GM19328 (cell line): ENCODE measurements at regions not wholly inside any gene's neighbourhood (a gene's known extent, or its start where the extent isn't known, plus 50 kb on each side); places are given as distances from the start of the nearest gene placed in this dataset.

Experiments used
- ATAC-seq: cut with Tn5 transposase; IDR thresholded peaks from one replicate; pipeline ENCODE4 v1.9.1; 2021; ENCODE audit warnings: mild to moderate bottlenecking, moderate library complexity; ENCODE audit not compliant: unreplicated experiment

- no peak for ATAC-seq
These were observed 241.5 kb upstream of the SP8 start for GRCh38 chr7:21028186-21028585.

DNA sequence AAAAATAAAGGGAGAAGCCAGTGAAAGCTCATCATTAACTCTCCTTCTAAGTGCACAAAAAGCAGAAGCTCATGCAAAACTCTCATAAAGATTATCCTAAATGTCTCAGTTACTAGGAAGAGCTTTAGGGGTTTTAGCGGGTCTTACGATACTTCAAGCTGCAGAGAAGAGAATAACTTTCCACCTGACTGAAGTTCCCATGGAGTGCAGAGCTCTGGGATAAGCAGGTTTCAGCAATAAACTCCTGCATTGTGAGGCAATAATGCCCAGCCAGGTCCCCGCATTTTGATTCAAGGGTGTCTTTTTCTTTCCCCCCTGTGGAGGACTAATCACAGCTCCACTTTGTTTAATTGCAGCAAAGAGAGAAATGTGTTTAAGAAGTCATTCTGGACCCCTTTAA is 241.9 kb upstream of the SP8 start:
- no peak for ATAC-seq

- ATAC-seq, result no peak
These were observed 242.3 kb upstream of the SP8 start for GRCh38 chr7:21029006-21029405.

- no peak for ATAC-seq
These were observed 243.7 kb upstream of the SP8 start for GRCh38 chr7:21030237-21030871.

DNA sequence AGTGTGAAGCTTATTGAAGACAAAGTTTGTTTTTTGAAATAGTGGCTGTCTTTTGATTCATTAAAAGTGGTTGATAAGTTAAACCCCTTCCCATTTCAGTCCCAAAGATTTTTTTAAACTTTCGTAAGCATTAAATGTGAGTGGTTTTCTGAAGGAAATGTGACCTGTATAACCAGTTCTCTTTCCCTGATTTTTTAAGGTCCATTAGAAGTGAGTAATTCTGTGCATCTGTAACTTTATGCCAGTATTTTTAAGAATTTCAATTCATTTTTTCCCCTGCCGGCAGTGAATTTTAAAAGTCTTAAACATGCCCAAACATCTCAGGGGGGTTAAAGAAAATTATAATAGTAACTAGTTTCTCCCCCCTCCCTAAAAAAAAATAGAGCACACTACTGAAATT is 254.6 kb upstream of the SP8 start:
- ATAC-seq, result no peak

DNA sequence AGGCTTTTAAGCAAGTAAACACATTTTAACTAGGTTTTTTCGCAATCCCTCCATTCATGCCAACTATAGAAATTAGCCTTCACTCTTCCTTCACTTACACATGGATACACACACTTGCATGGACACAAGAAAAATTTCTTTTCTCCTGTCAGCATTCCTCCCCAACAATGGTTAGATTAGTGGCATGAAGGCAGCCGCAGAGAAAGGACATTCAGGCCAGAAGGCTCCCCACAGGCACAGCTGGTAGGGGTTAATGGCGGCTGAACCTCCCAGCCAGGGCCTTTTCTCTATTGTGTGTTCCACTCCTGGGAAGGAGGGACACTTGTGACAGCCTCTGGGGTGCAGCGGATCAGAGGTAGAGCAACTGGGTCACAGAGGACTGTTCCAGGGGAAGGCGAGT is 255.0 kb upstream of the SP8 start:
- no peak for ATAC-seq

DNA sequence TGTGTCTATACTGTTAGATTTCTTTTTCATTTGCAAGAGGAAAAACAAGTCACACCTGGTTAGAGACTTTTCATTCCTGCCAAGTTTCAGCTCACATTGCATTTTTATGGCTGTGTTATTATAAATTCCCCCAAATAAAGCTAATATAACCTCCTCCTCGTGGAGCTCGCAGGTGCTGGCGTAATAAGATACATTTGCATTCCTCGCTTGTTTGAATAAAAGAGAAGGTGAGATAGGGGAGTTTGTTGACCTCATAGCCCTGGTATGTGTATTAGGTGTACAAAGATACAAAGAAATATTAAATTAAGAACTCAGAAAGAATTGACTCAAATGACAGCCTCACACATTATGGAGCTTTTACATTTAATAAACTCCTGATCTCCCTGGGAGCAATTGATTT is 257.7 kb upstream of the SP8 start:
- ATAC-seq, result no peak

DNA sequence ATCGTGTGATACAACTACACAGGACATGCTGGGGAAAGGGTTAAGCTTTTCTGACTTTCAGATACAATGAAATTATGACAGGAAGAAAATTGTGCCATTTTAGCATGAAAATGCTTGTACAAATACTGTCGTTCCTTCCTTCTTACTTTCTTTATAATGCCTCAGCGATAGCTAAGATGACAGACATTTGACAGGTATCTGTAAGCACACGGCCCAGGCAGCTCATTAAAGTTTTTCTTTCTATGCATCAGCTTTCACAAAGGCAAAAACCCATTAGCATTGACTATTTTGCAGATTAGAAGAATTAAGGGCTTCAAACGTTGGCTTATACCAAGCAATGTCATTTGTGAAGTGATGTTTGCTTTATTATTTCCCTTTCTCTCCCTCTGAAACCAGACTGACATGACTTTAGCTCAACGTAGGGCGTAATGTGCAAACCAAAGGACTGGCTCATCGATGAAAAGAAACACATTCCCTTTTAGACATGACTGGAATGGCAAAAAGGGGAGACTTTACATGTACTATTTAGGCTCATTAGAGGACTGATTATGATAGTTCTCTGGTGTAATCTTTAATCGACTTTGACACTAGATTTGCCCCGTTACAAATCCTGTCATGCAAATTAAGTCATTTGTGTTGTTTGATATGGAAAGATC is 258.4 kb upstream of the SP8 start:
- ATAC-seq, result no peak

DNA sequence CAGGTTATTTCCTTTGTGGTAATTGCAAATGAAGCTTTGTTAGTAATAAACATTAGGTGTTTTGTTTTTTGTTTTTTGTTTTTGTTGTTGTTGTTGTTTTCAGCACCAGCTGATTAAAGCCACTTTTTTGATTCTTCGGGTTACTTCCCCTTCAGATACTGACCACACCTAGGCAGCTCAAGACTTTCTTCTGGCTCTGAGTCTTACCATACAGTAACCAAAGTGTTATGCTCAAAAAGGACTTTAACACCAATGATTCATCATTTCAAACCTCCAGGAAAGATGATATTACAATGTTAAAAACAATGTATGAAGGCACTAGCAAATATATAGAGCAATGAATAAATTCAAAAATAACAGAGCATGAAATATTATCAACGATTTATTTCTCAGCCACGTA is 265.2 kb upstream of the SP8 start:
- no peak for ATAC-seq

DNA sequence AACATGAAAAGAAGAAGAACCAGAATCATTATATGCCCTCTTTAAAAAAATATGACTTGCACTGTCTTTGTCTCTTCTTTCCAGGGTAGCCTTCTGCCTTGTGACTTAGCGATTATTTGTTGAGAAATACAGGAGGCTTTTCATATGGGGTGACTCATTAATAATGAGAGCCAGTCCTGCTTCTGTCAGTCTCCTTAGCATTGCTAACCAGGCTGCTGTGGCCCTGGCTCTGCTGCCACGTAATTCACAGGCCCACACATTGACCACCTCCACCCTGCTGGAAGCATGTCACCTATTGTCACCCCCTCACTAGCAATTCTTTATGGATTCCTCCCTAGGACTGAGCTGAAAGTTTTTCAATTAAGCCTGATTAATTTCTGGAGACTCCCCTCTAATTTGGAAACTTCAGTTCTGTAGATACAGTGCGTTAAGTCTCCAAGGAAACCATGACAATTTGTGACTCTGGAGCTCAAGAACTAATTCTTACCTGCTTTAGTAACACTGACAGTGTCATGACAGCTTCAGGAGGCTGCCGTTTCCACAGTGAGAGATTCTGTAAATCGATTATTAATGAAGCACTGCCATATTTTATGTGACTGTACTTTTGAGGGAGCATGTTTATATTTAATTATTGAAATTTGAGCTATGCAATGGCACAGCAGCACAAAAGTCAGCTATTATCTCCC is 267.9 kb upstream of the SP8 start:
- no peak for ATAC-seq

DNA sequence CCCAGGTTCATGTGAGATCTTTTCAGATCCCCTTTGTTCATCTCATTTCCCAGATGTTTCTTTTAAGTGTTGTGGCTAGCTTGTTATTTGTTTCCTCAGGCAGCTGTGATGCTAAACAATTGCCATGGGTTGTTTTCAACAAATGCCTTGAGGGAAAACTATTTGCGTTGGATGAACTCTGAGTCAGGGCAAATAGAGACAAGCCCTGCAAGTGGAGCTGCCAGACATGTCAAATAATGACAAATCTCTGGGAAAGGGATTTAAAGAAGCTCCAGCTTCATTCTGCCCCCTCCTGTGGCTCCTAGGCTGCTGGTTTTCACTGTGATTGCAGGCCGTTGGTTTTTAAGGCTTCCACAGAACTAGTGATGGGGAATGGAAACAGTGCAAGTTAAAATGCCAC is 272.4 kb upstream of the SP8 start:
- ATAC-seq, result no peak

DNA sequence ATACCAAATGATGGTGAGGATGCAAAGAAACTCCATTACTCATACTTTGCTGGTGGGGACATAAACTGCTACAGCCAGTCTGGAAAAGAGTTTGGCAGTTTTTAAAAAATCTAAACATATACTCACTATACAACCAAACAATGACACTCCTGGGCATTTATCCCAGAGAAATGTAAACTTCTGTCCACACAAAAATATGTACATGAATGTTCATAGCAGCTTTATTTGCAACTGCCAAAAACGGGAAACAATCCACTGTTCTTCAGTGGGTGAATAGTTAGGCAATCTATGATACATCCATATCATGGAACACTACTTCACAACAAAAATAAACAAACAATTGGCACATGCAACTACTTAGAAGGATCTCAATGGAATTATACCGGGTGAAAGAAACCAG is 276.4 kb upstream of the SP8 start:
- no peak for ATAC-seq

- ATAC-seq, result no peak
These were observed 278.3 kb upstream of the SP8 start for GRCh38 chr7:21064698-21065648.

GRCh38 chr7:21066221-21066620 is 279.5 kb upstream of the SP8 start:
- no peak for ATAC-seq

GRCh38 chr7:21067216-21067615 is 280.5 kb upstream of the SP8 start:
- ATAC-seq, result no peak

DNA sequence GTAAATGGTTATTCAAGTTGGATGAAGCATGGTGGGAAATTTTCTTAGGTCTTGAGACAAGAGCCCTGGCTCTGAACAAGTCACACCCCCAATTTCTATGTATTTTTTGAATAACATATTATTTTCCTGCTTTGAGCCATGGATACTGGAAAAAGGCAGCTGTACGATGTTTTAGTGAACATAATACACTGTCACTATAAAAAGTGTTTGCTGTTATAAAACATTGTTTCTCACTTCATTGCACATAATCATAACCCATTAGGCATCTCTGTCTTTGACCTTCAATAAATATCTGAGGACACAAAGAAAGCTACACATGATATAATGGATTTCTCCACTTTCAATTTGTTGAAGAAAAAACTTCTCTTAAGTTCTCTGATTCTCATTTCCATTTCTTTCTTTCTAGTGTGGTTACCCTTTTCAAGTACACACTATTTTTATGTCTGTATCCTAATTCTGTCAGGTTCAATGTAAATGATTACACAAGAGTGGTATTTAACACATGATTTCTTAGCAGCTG is 283.9 kb upstream of the SP8 start:
- ATAC-seq, result no peak

DNA sequence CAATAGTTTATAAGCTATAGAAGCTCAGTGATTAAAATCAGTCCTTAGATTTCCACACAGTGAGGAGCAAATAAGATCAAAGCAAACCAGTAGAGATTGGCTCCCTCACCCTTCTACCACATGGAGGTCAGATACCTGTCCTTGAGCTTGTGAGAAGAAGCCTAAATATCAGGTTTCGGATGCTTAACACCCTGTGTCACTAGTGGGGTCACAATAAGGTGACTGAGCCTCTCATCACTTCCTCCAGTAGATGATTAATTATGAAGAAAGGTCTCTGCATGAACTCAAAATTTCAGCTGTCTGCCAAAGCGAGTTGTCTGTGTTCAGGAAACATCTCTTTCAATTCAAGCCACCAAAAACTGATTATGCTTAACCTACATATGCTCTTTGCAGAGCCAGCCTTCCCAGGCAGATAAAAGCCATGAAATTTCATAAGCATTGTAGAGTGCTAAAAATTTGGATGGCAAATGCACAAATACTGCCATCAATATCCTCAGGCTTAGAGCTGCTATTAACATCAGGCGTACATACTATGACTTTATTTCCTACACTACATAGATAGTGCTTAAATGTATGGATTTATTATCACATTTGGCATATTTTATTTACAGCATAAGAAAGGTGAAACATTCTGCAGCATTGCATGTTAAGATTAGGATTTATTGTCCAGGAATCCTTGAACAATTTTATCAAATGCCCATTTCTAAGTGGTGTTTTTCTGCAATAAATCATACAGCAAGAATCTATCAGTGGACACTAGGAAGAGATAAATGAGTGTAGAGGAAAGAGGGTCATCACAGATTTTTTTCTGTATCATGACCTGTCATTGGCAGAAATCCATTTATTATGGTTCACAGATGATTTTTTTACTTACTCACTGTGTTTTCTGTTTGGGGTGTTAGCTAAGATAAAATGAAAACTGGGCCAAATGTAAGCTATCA is 285.1 kb upstream of the SP8 start:
- ATAC-seq, result no peak

DNA sequence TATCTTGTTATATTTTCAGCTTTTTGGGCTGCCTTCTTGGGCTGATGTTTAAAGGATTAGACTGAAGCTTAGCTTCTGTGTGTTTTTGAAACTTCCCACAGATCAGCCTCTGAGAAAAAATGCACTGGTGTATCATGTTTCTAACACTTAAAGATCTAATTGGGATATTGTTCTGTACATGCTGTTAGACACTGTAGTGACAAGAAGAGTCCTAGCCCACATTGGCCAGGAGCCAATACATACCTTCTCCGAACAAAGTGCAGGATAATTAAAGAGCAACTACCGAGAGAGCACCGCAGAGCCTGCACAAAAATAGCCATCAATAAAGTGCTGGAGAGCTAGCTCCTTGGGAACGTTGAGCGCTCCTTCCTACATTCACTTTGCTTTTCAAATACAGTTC is 289.4 kb upstream of the SP8 start:
- ATAC-seq, result no peak

DNA sequence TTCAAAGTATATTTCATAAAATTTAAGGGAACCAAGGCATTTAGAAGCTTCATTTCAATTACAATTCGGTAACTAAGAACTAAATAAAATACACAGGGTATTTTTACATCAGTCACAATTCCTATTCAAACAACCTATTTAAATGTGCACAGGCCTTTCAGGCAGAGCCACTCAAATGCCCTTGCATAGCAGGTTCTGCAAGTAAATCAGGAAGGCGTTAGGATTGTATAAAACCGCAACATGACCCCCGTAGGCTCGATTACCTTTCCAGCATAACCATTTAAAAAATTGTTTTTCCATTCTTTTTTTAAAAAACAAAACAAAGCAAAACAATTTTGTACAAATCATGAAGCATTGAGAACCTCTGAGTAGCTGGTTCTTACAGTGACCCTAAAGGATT is 289.9 kb upstream of the SP8 start:
- no peak for ATAC-seq

GRCh38 chr7:21077602-21078001 is 290.9 kb upstream of the SP8 start:
- no peak for ATAC-seq
